Effector memory CD4-positive, alpha-beta T cell (primary cell): ENCODE measurements at regions not wholly inside any gene's neighbourhood (a gene's known extent, or its start where the extent isn't known, plus 50 kb on each side); places are given as distances from the start of the nearest gene placed in this dataset.

Experiments used
- DNase-seq, 3 donors: peaks; one replicate each; pipeline ENCODE4 v3.0.0-alpha.2; 2020
- H3K27ac ChIP-seq: 2 replicates; pipeline ENCODE4 v1.7.0; 2013; ENCODE audit warnings: mild to moderate bottlenecking, low read length, moderate library complexity; ENCODE audit not compliant: insufficient read depth, poor library complexity, severe bottlenecking
- H3K27me3 ChIP-seq: replicated peaks from 2 replicates; pipeline ENCODE4 v1.7.0; 2013; ENCODE audit warnings: mild to moderate bottlenecking, low read length; ENCODE audit not compliant: insufficient read depth, control insufficient read depth, poor library complexity, severe bottlenecking
- H3K36me3 ChIP-seq: 2 replicates; pipeline ENCODE4 v1.7.0; 2013; ENCODE audit warnings: mild to moderate bottlenecking, low read length, moderate library complexity; ENCODE audit not compliant: control insufficient read depth, insufficient read depth
- H3K4me1 ChIP-seq: 2 replicates; pipeline ENCODE4 v1.7.0; 2013; ENCODE audit warnings: low read length, mild to moderate bottlenecking; ENCODE audit not compliant: control insufficient read depth, insufficient read depth, poor library complexity, severe bottlenecking
- H3K4me3 ChIP-seq: 2 replicates; pipeline ENCODE4 v1.7.0; 2013; ENCODE audit warnings: low read length, low read depth, mild to moderate bottlenecking; ENCODE audit not compliant: insufficient read depth, poor library complexity, severe bottlenecking
- H3K9me3 ChIP-seq: 2 replicates; pipeline ENCODE4 v1.7.0; 2013; ENCODE audit warnings: mild to moderate bottlenecking, low read length, moderate library complexity; ENCODE audit not compliant: control insufficient read depth

DNA sequence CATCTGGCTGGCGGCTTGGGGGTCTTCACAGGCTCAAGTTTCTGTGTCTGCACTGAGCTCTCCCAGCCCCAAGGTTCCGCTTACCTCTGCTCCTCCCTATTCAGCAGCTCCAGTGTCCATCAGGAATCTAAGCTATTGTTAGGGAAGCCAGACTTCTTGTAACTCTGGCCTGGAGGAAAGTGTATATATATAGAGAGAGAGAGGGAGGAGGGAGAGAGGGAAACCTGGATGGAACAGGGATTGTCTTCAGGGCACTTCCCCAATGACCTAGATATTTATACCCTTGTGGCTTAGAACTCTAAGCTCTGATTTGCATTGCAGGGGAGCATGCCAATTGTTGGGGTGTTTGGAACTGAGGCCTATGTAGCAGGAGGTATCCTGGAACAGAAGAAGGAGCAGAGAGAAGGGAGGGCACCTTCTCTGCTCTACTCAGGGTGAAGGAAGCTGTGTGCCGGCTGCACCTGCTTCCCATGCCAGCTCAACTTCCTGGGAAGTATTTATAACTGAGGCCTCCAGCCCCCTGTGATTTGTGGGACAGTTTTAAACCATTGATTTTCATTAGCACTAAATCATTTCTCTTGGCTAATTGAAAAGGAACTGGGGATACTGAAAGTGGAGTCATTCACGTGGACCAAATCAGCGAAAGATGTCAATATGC, 70.9 kb downstream of the NAV1 start:
- no peaks in the 10 kb centered on the region for H3K36me3 ChIP-seq
- no peak overlapping the region for H3K4me3 ChIP-seq
- DNase-seq: no peak
- H3K27me3 ChIP-seq: no peaks in the 10 kb centered on the region
- H3K4me1 ChIP-seq: no peaks in the 10 kb centered on the region
- no peaks in the 10 kb centered on the region for H3K9me3 ChIP-seq
- H3K27ac ChIP-seq: no peak overlapping the region

DNA sequence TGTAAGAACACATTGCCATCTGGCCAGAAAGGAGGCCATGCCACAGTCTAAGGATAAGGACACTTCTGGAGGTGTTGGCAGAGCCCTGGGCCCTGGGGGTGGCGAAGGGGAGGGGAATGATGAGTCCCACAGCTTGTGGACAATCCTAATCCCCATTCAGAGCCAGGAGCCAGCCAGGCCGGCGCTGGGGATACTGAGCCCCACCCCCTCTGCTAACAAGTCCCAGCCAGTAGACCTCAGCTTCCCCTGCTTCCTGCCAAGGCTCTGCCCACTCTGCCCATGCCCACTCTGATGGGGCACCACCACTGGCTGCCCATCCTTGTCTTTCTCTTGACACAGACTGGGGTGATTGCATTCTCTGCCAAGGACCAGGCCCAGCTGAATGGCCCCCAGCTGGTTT, 71.9 kb downstream of the NAV1 start:
- H3K27ac ChIP-seq: no peak overlapping the region

DNA sequence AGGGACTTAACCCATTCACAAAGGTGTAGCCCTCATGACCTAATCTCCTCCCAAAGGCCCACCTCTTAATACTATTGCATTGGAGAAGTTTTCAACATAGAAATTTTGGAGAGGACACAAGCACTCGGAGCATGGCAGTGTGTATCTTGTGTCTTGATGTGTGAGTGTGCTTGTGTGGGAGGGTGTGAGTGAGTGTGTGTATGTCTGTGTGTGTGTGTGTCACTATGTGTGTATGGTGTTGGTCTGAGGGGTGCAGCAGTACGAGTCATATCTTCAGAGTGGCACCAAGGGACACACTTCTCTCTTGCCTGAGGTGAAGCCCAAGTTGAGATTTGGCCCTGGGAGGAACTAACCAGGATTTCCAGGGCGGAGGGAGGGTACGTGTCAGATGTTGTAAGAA, 73.7 kb downstream of the NAV1 start:
- Histone ChIP-seq H3K27me3 (no peaks in the 10 kb centered on the region), H3K4me3 (no peak overlapping the region), H3K27ac (no peak overlapping the region), H3K9me3 (no peaks in the 10 kb centered on the region), H3K4me1 (no peaks in the 10 kb centered on the region), H3K36me3 (no peaks in the 10 kb centered on the region)
- no peak for DNase-seq

More for the DNA sequence above, 71.9 kb downstream of the NAV1 start:
- no peak overlapping the region for H3K4me3 ChIP-seq
- no peaks in the 10 kb centered on the region for H3K9me3 ChIP-seq
- H3K27me3 ChIP-seq: no peaks in the 10 kb centered on the region
- DNase-seq: no peak
- H3K4me1 ChIP-seq: no peaks in the 10 kb centered on the region
- H3K36me3 ChIP-seq: no peaks in the 10 kb centered on the region

DNA sequence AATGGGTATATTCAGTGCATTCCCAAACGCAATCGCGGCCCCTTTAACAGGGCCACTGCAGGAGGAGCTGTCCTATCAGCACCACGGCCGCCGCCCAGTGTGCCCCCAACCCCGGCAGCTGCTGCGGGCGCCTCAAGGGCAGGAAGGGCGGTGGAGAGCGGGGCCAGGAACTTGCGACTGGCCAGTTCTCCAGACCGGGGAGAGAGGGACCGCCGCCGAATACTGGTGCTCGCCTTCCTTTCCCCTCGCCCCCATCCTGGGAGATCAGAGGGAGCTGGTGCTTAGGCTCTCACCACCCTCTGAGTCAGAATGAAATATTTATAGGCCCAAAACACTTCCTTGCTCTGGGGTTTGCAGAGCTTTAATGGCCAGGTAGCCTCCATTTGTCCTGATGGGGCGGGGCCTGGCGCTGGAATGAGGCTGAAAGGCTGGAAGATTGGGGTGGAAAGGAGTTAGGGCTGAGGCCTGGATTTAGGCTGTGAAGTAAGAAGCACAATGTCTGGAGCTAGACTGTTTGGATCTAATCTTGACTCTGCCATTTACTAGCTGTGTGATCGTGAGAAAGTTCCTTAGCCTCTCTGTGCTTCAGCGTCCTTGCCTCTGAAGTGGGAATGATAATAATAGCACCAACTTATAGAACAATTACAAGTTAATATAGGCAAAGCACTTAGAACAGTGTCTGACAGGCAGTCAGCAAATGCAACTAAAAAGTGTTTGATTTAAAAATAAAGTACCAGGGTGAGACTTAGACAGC, 75.5 kb downstream of the NAV1 start:
- DNase-seq: no peak
- Histone ChIP-seq H3K36me3 (no peaks in the 10 kb centered on the region), H3K4me1 (no peaks in the 10 kb centered on the region), H3K27ac (no peak overlapping the region), H3K9me3 (no peaks in the 10 kb centered on the region), H3K4me3 (no peak overlapping the region), H3K27me3 (no peaks in the 10 kb centered on the region)

GRCh38 chr1:201617157-201617556, 78.2 kb downstream of the NAV1 start:
- no peaks in the 10 kb centered on the region for H3K27me3 ChIP-seq
- H3K36me3 ChIP-seq: no peaks in the 10 kb centered on the region
- no peaks in the 10 kb centered on the region for H3K9me3 ChIP-seq
- H3K27ac ChIP-seq: no peak overlapping the region
- no peaks in the 10 kb centered on the region for H3K4me1 ChIP-seq
- H3K4me3 ChIP-seq: no peak overlapping the region
- DNase-seq: no peak

DNA sequence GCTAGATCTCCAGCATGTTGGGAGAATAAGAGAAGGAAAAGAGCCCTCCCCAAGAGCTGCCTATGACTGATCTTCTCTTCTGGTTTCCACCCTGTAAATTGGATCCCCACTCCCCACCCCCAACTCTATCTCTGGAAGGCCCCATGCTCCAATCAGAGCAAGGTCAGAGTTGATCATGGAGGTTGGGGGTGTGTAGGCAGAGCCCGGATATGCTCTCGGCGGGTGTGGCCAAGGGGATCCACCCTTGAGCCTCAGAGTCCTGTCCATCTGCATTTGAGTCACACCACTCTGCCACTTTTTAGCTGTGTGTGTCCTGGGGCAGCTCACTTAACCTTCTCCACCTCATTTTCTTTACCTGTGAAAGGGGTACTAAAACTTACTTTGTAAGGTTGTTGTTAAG, 79.5 kb downstream of the NAV1 start:
- no peak overlapping the region for H3K27ac ChIP-seq
- H3K4me1 ChIP-seq: no peaks in the 10 kb centered on the region
- H3K36me3 ChIP-seq: no peaks in the 10 kb centered on the region
- H3K4me3 ChIP-seq: no peak overlapping the region
- H3K9me3 ChIP-seq: no peaks in the 10 kb centered on the region
- H3K27me3 ChIP-seq: no peaks in the 10 kb centered on the region
- DNase-seq: no peak

GRCh38 chr1:201618905-201619304, 80.0 kb downstream of the NAV1 start:
- no peak overlapping the region for H3K4me3 ChIP-seq
- no peak overlapping the region for H3K27ac ChIP-seq
- H3K27me3 ChIP-seq: no peaks in the 10 kb centered on the region
- H3K9me3 ChIP-seq: no peaks in the 10 kb centered on the region
- no peaks in the 10 kb centered on the region for H3K4me1 ChIP-seq
- no peak for DNase-seq
- H3K36me3 ChIP-seq: no peaks in the 10 kb centered on the region

DNA sequence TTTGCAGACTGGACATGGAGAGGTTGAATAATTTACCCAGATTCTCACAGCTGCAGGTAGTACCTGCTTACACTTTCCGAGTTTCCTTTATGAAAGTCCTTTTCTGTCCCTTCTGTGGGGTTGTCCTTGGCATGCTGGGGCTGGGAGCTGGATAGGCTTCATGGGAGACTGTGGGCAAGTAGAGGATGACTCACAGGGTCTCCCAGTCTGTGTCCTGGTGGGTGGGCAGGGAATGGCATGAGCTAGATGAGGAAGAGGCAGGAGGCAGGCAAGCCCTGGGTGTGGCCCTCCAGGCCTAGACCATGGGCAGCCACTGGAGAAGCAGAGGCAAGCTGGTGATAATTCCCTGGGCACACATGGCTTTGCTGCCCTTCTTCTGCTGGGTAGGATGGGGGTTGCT, 80.6 kb downstream of the NAV1 start:
- Histone ChIP-seq H3K9me3 (no peaks in the 10 kb centered on the region), H3K36me3 (no peaks in the 10 kb centered on the region), H3K4me1 (no peaks in the 10 kb centered on the region), H3K4me3 (no peak overlapping the region), H3K27ac (no peak overlapping the region), H3K27me3 (no peaks in the 10 kb centered on the region)
- DNase-seq: no peak

DNA sequence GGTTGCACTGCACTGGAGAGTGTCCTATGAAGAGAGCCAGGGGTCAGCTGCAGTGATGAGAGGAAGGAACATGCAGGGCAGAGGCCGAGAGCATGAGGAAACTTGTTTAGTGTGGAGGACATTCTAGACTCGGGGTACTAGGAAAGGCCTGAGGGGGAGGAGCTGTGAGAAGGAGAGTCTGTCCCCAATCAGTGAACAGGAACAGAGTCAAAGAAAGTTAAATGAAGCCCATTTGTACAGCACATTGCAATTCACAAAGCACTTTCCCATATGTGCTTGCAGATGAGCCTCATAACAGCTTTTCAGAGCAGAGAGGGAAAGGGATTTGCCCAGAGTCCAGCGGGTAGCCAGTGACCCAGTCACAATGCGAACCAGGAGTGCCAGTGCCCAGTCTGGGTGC, 83.4 kb downstream of the NAV1 start:
- H3K4me1 ChIP-seq: no peaks in the 10 kb centered on the region
- H3K36me3 ChIP-seq: no peaks in the 10 kb centered on the region
- H3K4me3 ChIP-seq: no peak overlapping the region
- no peak overlapping the region for H3K27ac ChIP-seq
- H3K27me3 ChIP-seq: no peaks in the 10 kb centered on the region
- no peak for DNase-seq
- no peaks in the 10 kb centered on the region for H3K9me3 ChIP-seq

GRCh38 chr1:201622824-201623223, 83.9 kb downstream of the NAV1 start:
- no peaks in the 10 kb centered on the region for H3K36me3 ChIP-seq
- H3K4me3 ChIP-seq: no peak overlapping the region
- H3K4me1 ChIP-seq: no peaks in the 10 kb centered on the region
- DNase-seq: no peak
- H3K27ac ChIP-seq: no peak overlapping the region
- H3K9me3 ChIP-seq: no peaks in the 10 kb centered on the region
- no peaks in the 10 kb centered on the region for H3K27me3 ChIP-seq
